NCI-H146 (cell line): ENCODE measurements at regions not wholly inside any gene's neighbourhood (a gene's known extent, or its start where the extent isn't known, plus 50 kb on each side); places are given as distances from the start of the nearest gene placed in this dataset.
"Not testable (repeated sequence)": the region's sequence is repeated elsewhere in the genome, so short reads cannot be mapped to it uniquely, and the experiment has no call there.

Experiments used
- DNase-seq: peaks from one replicate; lab custom pipeline; 2025; lab: John Stamatoyannopoulos, UW

GRCh38 chrX:87236830-87237440, 280.7 kb upstream of the KLHL4 start:
- no peak for DNase-seq

DNA sequence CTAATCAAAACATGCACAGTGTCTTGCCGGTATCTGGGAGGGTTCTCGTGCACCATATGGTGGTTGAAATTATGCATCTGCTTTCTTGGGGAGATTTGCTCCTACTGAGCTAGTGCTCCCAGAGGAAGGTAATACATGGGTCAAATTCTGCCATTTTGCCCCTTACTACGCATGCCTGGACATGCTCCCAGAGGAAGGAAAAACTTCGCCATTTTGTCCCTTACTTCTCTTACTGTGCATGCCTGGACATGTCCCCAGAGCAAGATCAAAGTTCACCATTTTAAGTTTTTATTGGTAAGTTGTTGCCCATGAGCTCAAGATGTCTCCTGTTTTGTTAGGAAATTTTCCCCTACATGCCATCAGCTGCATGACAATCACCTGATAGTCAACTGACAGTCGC, 252.1 kb upstream of the KLHL4 start:
- DNase-seq = no peak

DNA sequence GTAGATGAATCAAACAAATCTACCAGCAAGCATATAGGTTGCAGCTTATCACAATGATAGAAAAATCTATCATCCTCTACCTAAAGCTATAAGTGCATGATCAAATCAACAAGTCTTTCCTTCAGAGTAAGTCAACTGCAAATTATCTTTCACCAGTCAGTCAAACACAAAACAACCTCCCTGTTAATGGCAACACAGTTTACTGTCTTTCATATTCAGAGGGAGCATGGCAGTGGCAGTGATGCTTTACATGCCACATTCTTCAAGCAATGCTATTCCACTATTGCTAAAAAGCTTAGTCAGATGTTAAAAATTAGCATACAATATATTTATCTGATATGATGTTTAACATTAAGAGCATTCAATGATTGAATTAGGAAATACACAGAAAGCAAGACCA, 245.1 kb upstream of the KLHL4 start:
- DNase-seq = no peak

DNA sequence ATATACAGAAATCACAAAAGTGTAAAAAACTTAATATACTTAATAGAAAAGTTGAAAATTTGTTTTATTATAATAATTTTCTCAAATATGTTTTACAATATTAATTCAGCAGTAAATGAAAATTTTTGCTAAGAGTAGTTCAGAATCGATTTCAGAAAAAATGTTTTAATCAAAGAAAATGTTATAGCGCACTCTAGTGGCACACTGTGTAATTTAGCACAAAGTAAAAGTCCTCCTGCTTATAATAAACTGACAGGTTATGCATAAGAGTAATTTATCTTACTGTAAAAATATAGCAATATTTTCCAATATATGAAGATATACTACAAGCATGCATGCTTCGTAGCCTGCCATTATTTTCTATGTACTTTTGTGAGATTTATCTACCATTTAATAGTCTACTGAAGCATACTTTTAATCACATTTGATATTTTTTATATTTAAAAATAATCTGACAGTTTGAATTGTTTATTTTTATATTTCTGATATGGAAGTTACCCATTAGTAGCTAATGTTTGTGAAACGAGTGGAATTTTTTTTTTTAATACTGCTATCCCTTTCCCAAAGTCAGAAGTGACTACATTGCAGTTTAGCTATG, 217.9 kb upstream of the KLHL4 start:
- peak; percentile 2 for DNase-seq

DNA sequence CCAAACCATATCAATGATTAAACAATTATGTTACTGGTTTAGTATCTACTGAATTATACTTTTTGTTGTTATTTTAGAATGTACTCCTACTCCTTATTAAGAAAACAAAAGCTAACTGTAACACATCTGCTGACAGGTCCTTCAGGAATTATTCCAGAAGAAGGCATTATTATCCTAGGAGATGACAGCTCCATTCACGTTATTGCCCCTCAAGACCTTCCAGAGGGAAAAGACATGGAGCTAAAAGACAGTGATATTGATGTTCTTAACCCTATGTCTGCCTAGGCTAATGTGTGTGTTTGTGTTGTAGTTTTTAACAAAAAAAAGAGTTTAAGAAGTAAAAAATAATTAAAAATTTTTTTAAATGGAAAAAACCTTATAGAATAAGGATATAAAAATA, 206.8 kb upstream of the KLHL4 start:
- no peak for DNase-seq

- no peak for DNase-seq
Observed at GRCh38 chrX:87327267-87327666, 190.3 kb upstream of the KLHL4 start.

DNA sequence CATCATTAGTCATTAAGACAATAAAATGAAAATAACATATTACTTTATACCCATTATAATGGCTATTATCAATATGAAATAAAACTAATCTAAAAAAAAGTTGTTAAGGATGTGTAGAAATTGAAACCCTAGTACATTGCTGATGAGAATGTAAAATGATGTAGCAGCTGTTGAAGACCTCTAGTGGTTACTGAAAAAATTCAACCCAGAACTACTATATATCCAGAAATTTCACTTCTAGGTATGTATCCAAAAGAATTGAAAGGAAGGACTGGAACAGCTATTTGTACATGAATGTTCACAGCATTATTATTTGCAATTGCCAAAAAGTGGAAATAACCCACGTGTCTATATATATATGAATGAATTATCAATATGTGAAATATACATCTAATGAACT, 180.3 kb upstream of the KLHL4 start:
- no peak for DNase-seq

- DNase-seq = no peak
Observed at GRCh38 chrX:87338510-87338909, 179.1 kb upstream of the KLHL4 start.

DNA sequence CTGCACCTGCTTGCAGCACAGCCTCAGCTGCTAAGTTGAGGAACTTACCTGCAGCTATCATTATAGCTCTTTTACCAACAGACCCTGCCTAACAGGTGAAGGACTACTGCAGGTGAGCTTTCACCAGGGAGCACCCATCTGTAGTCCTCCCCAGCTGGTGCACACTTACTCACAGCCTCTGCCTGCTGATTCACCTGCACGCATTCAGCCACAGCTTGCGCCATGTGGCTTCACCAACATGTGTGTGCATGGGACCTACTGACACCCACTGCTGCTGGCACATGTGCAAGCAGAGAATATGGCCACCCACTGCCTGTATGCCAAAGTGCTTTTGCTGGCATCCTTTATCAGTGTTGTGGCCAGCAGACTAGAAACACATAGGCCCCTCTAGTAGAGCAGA, 146.7 kb upstream of the KLHL4 start:
- no peak for DNase-seq

GRCh38 chrX:87374324-87374723, 143.3 kb upstream of the KLHL4 start:
- no peak for DNase-seq

DNA sequence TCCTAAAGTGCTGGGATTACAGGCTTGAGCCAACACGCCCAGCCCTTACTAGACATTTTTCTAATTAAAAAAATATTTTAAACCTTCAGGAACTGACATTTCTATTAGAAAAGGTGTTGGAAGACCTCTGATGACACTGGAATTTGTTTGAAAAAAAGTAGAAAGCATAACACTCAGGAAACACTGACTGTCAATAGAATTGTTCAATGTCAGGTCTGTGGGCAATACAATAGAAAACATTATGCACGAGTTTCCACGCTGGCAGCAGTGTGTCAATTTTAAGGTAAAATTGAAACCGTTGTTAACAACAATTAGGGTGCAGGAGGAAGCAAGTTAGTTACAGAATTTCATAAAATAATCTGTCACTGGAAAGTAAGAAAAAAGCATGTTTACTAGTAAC, 140.7 kb upstream of the KLHL4 start:
- DNase-seq = no peak

- DNase-seq = no peak
Observed at GRCh38 chrX:87388381-87388780, 129.2 kb upstream of the KLHL4 start.

GRCh38 chrX:87391742-87392141, 125.9 kb upstream of the KLHL4 start:
- DNase-seq = no peak

DNA sequence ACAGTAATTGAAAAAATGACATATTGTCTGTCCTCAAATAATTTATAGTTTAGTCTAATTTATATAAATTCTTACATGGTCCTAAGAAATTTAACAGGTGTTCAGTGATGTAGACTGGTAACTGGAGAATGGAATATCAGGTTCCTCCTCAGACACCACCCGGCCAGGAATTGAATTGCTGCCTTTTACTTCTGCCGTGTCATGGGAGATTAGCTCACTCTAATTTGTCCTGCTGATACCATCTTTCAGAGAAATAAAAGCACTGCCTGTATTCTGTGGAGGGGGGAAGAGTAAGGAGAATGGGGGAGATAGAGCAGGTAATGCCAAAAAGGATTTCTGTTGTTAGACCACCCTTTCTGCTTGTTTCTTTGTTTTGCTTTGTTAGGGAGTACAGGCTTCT, 125.2 kb upstream of the KLHL4 start:
- no peak for DNase-seq

DNA sequence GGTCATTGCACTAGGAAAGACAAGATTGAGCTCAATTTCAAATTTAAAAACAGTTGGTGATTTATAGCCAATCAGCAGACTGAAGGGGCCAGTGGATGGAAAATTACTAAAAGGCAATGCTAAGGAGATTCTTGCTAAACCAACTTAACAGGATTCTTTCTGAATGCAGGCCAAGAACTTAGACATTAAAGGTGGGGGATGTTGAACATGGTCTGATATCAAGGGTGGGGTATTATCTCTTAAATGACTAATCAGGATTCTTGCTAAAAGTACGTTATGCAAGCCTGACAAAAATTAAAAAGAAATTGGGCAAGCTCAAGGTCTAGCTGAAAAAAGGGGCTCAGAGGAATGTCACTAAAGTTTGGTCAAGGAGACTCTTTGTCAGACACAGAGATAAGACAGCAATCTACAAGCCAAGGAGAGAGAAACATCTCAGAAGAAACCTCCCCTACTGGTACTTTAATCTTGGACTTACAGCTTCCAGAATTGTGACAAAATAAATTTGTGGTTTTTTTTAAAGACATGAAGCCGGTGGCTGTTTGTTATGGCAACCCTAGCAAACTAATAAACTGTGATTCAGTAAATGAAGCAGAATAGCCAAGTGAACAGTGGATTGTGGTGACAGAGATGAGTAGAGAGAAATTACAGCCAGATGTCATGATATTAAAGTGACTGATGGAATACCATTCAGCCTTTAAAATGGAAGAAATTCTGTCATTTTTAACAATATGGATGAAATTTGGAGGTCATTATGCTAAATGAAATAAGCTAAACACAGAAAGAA, 120.3 kb upstream of the KLHL4 start:
- DNase-seq = no peak

DNA sequence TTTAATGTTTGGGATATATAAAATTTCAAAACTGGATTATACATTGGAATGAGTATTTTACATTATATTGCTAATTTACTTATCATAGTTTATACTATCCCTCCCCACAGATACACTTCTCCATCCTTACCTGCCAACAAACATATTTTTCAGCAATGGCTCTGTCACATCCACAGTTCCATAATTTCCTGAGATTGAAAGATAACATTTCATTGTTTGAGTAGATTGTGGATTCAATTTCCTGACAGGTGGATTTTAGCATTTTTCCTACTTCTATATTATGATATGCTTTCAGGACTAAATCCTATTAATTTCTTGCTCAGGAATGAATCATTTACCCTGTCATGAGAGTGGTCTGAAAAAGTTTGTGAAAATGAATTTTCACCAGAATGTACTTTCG, 115.3 kb upstream of the KLHL4 start:
- no peak for DNase-seq

DNA sequence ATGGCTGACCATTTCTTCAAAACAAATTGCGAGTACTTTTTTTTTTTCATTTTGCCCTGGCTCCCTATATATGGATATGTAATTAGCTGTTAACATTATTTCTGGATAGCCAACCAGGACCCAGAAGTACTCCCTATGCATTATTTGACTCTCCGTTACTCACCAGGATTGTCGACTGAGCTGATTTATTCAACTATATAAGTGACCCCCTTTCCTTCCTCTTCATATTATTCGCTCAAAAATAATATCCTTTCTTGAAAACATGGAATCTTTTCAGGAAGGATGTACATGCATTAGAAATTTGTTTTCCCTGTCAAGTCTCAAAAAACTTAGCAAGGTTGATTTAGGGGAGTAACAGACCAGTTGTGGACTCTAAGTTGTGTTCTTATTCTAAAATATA, 114.1 kb upstream of the KLHL4 start:
- DNase-seq = no peak

GRCh38 chrX:87409113-87409841, 108.3 kb upstream of the KLHL4 start:
- DNase-seq = no peak

DNA sequence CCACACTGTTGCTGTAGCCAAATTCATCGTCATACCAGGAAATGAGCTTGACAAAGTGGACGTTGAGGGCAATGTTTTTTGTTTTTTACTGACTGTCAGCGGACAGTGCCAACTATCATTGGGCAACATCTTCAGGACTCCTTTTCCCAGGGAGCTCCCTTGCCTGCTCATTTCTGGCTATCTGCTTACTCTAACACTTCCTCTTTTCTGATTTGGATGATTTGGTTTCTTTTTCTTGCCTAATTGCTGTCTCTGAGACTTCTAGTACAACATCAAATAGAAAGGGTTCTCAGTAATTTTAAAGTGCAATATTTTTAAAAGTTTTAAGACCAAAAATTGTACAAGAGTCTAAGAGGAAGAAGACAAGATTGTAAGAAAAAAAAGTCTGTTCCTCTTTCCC, 92.0 kb upstream of the KLHL4 start:
- DNase-seq = no peak

GRCh38 chrX:87434618-87435017, 83.0 kb upstream of the KLHL4 start:
- no peak for DNase-seq

GRCh38 chrX:87448613-87449012, 69.0 kb upstream of the KLHL4 start:
- not testable (repeated sequence) for DNase-seq

DNA sequence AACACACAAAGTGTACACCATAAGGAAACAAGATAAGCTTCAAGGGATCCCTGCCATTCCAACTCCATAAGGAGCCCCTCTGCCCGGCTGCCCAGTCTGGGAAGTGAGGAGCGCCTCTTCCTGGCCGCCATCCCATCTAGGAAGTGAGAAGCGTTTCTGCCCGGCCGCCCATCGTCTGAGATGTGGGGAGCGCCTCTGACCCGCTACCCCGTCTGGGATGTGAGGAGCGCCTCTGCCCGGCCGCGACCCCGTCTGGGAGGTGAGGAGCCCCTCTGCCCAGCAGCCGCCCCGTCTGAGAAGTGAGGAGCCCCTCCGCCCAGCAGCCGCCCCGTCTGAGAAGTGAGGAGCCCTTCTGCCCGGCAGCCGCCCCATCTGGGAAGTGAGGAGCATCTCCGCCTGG, 51.8 kb upstream of the KLHL4 start:
- DNase-seq = not testable (repeated sequence)
